Tibial artery (tissue), 4 donors: ENCODE measurements at regions not wholly inside any gene's neighbourhood (a gene's known extent, or its start where the extent isn't known, plus 50 kb on each side); places are given as distances from the start of the nearest gene placed in this dataset.

Experiments
- DNase-seq, 2 donors: peaks; one replicate each; pipeline ENCODE4 v3.0.0-alpha.2; 2019
- H3K27ac ChIP-seq, 2 donors: fragments of 200-600 bp; sonication (generic) in 1 of 2; 1 replicate in 1 of 2; 2 replicates in 1 of 2; pipeline ENCODE4 v1.5.1; 2018 to 2019; ENCODE audit warnings: mild to moderate bottlenecking in 1 of 2
- H3K27me3 ChIP-seq, 2 donors: fragments of 200-600 bp; sonication (generic) in 1 of 2; one replicate each; pipeline versions ENCODE4 v1.5.1 to v1.6.0; 2016 to 2019
- H3K36me3 ChIP-seq, 3 donors: fragments of 200-600 bp; sonication (generic) in 2 of 3; one replicate each; pipeline ENCODE4 v1.5.1; 2016 to 2019; ENCODE audit warnings: mild to moderate bottlenecking in 2 of 3
- H3K4me1 ChIP-seq, 4 donors: fragments of 200-600 bp; sonication (generic) in 2 of 4; 1 replicate in 3 of 4; 2 replicates in 1 of 4; pipeline ENCODE4 v1.5.1; 2016 to 2019
- H3K4me3 ChIP-seq, 2 donors: fragments of 200-600 bp; sonication (generic) in 1 of 2; 1 replicate in 1 of 2; 2 replicates in 1 of 2; pipeline ENCODE4 v1.5.1; 2018 to 2019; ENCODE audit warnings: mild to moderate bottlenecking in 2 of 2
- H3K9me3 ChIP-seq, 3 donors: fragments of 200-600 bp; sonication (generic) in 1 of 3; one replicate each; pipeline ENCODE4 v1.5.1; 2016 to 2019
- CTCF ChIP-seq, 2 experiments: fragments of 200-600 bp in 1 of 2; fragments of 450-650 bp in 1 of 2; IDR thresholded peaks; one replicate each; pipeline ENCODE4 v1.5.1; 2017 to 2019; ENCODE audit warnings: antibody characterized with exemption in 2 of 2, mild to moderate bottlenecking in 1 of 2, moderate library complexity in 1 of 2
- intact Hi-C: fragments of 100-400 bp; cut with DNase I; formaldehyde crosslinking; loops from one replicate; pipeline ENCODE4 v1.15.0; 2023; ENCODE audit warnings: low total_unique reads

DNA sequence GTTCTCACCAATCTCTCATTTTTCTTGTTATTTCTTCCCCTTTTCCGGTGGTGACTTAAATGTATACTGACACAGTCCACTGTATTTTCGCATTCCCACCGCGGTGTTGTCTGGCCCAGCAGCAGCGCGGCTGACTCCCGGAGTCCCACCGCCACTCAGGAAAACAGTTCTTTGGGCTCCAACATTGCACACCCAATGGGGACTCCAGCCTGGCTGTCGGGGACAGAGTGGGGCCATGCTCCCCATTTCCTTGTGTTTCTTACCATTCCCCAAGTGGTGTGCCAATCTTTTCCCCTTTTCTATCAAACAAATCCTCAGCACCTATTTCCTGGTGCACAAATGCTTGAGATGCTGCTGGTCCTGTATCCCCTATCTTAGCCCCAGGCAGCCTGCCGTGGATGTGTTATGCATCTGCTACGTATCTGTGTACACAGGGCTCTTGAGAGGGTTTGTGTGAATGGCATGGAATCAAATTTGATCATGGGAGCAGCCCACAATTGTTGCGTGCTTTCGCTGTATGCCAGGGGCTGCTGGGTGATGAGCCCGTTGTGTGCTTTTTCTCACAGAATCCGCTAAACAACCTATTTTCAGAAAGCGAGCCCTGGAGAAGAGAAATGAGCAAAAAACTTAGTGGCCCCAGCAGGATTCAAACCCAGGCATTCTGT, 219.1 kb upstream of the RGMA start:
- TF ChIP-seq CTCF (IDR thresholded peaks at IDR 0.05) = no peak
- Histone ChIP-seq H3K4me1 (no peaks in the 10 kb centered on the region), H3K36me3 (no peaks in the 10 kb centered on the region), H3K9me3 (no peaks in the 10 kb centered on the region), H3K27me3 (no peaks in the 10 kb centered on the region), H3K27ac (no peak overlapping the region), H3K4me3 (no peak overlapping the region)
- no peak for DNase-seq
- intact Hi-C loops = no loop called here

DNA sequence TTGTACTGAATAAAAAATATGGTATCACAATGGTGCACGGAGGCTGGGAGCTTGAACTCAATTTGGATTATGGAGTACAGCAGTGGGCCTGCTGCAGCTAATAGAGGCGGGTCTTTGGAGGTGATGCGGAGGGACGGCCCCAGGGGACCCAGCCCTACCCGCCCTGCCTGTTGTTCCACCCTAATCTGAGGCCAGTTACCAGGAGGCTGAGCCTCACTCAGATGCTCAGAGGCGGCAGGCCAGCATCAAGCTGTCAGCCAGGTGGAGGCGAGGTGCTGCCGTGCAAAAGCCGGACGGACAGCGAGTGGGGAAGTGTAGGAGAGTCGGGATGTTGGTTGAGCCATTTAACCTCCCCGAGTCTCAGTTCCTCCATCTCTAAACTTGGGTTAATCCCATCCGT, 218.5 kb upstream of the RGMA start:
- H3K4me3 ChIP-seq = no peak overlapping the region

GRCh38 chr15:93305306-93305705, 216.3 kb upstream of the RGMA start:
- no peak for TF ChIP-seq CTCF (IDR thresholded peaks at IDR 0.05)
- no peak for DNase-seq
- no peaks in the 10 kb centered on the region for H3K27me3 ChIP-seq
- H3K4me1 ChIP-seq = no peaks in the 10 kb centered on the region
- H3K27ac ChIP-seq = no peak overlapping the region
- H3K36me3 ChIP-seq = no peaks in the 10 kb centered on the region
- intact Hi-C loops = no loop called here
- no peaks in the 10 kb centered on the region for H3K9me3 ChIP-seq
- no peak overlapping the region for H3K4me3 ChIP-seq

More for the DNA sequence above, 218.5 kb upstream of the RGMA start:
- TF ChIP-seq CTCF (IDR thresholded peaks at IDR 0.05) = no peak
- intact Hi-C loops = no loop called here
- Histone ChIP-seq H3K36me3 (no peaks in the 10 kb centered on the region), H3K4me1 (no peaks in the 10 kb centered on the region), H3K27ac (no peak overlapping the region), H3K27me3 (no peaks in the 10 kb centered on the region), H3K9me3 (no peaks in the 10 kb centered on the region)
- no peak for DNase-seq

- no peak overlapping the region for H3K27ac ChIP-seq
- H3K9me3 ChIP-seq = no peaks in the 10 kb centered on the region
- H3K27me3 ChIP-seq = no peaks in the 10 kb centered on the region
- intact Hi-C loops = no loop called here
- DNase-seq = no peak
- no peaks in the 10 kb centered on the region for H3K4me1 ChIP-seq
- H3K4me3 ChIP-seq = no peak overlapping the region
- H3K36me3 ChIP-seq = no peaks in the 10 kb centered on the region
- no peak for TF ChIP-seq CTCF (IDR thresholded peaks at IDR 0.05)
These were observed 213.2 kb upstream of the RGMA start for GRCh38 chr15:93302080-93302765.

DNA sequence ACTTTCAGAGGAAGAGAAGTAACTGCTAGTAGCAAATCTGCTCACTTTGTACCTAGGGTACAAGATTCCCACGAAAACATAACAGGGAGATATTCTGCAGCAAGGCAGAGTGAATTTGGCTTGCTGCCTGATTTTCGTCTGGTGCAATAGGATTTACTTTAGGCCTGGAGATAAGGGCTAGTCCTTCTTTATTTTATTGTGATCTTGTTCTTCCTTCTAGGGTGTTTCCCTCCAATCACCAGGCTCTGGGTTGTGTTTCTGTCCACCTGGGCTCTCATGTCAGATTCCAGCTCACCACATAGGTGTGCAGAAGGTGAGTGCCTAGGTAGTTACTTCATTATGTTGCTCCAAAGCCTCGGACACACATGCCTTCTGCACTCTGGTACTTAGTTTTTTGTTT, 211.8 kb upstream of the RGMA start:
- no peaks in the 10 kb centered on the region for H3K4me1 ChIP-seq
- no peak overlapping the region for H3K4me3 ChIP-seq
- H3K27ac ChIP-seq = no peak overlapping the region
- H3K27me3 ChIP-seq = no peaks in the 10 kb centered on the region
- TF ChIP-seq CTCF (IDR thresholded peaks at IDR 0.05) = no peak
- intact Hi-C loops = no loop called here
- no peaks in the 10 kb centered on the region for H3K36me3 ChIP-seq
- no peaks in the 10 kb centered on the region for H3K9me3 ChIP-seq
- DNase-seq = no peak
